ENCODE measurements at regions not wholly inside any gene's neighbourhood (a gene's known extent, or its start where the extent isn't known, plus 50 kb on each side); places are given as distances from the start of the nearest gene placed in this dataset.
"Not testable (repeated sequence)": the region's sequence is repeated elsewhere in the genome, so short reads cannot be mapped to it uniquely, and the experiment has no call there.

DNA sequence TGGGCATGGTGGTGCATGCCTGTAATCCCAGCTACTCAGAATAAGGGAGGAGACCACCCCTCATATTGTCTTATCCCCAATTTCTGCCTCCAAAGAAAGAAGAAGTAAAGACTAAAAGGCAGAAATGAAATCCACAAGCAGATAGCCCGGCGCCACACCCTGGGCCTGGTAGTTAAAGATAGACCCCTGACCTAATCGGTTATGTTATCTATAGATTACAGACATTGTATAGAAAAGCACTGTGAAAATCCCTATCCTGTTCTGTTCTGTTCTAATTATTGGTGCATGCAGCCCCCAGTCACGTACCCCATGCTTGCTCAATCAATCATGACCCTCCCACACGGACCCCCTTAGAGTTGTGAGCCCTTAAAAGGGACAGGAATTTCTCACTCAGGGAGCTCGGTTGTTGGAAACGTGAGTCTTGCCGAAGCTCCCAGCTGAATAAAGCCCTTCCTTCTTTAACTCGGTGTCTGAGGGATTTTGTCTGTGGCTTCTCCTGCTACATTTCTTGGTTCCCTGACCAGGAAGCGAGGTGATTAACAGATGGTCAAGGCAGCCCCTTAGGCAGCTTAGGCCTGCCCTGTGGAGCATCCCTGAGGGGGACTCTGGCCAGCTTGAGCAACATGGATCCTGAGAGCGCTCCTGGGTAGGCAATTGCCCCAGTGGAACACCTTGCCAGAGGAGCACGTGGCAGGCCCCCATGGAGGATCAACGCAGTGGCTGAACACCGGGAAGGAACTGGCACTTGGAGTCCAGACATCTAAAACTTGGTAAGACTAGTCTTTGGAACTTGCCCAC lies 188.7 kb upstream of the NDUFV2 start:
- DNase-seq, result not testable (repeated sequence)

DNA sequence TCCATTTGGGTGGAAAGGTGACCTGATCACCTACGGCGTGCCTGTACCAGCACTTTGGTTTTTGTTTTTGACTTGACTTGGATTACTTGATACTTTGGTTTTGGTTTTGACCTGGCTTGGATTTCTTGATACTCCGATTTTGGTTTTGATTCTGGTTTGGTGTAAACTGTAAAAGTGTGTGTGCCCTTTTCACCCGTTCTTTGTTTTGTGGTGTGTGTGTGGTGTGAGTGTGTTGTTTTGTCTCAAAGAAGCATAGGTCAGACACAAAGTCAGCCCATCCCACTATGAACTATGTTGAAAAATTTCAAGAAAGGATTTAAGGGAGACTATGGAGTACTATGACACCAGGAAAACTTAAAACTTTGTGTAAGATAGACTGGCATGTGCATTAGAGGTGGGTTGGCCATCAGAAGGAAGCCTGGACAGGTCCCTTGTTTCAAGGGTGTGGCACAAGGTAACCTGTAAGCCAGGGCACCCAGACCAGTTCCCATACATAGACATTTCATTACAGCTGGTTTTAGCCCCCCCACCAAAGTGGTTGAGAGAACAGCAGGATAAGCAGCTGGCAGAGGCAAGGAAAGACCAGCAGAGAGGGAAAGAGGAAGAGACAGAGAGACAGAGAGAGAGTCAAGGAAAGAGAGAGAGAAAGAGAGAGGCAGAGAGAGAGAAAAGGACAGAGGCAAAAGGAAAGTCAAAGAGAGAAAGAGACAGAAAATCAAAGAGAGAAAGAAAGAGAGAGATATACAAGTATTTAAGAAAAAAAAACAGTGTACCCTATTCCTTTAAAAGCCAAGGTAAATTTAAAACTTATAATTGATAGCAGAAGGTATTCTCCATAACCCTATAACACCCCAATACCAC lies 187.9 kb upstream of the NDUFV2 start:
- not testable (repeated sequence) for DNase-seq

DNA sequence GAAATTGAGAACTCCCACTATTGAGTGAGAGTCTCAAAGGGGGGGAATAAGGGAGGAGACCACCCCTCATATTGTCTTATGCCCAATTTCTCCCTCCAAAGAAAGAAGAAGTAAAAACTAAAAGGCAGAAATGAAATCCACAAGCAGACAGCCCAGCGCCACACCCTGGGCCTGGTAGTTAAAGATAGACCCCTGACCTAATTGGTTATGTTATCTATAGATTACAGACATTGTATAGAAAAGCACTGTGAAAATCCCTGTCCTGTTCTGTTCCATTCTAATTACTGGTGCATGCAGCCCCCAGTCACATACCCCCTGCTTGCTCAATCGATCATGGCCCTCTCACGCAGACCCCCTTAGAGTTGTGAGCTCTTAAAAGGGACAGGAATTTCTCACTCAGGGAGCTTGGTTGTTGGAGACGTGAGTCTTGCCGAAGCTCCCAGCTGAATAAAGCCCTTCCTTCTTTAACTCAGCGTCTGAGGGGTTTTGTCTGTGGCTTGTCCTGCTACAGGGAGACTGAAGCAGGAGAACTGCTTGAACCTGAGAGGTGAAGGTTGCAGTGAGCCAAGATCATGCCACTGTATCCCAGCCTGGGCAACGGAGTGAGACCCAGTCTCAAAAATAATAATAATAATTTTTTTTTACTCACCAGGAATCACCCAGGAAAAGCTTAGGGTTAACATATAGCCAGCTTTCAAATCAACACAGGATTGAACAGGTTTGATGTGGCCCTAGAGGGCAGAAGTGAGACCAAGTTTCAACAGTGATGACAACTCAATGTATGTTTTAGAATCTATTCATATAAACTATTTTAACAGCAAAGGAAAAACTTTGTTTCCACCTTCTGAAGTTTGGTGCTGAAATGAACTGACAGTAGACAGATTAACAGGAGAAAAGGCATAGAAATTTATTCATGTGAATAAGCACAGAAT lies 181.4 kb upstream of the NDUFV2 start:
- not testable (repeated sequence) for DNase-seq

DNA sequence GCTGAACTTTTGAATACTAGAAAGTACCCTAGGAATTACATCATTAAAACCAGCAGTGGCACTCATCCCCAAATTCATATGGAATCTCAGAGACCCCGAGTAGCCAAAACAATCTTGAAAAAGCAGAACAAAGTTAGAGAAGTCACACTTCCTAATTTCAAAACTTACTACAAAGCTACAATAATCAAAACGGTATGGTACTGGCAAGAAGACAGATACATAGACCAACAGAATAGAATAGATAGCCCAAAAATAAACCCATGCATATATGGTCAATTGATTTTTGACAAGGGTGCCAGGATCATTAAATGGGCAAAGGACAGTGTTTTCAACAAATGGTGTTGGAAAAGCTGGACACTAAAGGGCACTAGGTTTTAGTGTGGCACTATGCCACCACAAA lies 176.0 kb upstream of the NDUFV2 start:
- no peak for DNase-seq

DNA sequence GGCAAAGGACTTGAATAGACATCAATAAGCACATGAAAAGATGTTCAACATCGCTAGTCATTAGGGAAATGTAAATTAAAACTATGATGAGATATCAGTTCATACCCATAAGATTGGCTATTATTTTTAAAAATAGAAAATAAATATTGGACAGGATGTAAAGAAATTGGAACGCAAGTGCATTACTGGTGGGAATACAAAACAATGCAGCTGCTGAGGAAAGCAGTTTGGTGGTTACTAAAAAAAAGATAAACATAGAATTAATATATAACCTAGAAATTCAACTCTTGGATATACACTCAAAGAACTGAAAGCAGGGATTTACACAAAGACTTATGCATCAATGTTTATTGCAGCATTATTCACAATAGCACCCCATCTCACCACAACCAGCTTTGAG lies 174.5 kb upstream of the NDUFV2 start:
- DNase-seq, result no peak

DNA sequence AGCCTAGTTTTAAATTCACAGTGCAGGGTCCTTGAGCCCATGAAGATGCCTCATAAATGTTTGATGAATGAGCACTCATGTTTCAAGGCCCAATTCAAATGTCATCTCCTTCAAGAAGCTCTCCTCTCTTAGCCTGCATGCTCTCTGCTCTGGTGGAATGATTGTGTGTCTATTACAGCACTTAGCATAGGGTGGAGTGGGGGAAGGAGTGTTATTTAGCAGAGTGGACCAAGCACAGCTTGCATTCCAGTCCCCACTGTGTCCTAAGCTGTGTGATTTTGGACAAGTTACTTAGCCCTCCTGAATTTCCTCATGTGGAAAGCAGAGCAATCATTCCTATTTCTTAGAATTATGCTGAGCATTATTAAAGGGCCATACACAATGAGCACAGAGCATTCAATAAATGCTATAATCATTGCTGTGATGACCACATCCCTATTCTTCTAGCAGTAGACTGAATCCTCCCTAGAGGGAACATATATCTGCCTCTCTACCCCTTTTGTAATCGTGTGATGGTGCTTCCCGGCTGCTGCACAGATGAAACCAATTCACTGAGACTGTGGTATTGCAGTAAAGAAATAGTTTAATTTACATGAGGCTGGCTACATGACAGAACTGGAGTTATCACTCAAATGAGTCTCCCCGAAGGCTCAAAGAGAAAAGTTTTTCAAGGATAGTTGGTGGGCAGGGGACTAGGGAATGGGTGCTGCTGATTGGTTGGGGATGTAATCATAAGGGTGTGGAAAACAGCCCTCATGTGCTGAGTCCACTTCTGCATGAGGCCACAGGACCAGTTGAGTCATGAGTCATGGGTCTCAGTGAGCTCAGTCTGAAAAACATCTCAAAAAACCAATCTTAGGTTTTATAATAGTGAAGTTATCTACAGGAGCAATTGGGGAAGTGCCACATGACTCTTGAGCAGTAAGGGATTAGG lies 173.4 kb upstream of the NDUFV2 start:
- no peak for DNase-seq

DNA sequence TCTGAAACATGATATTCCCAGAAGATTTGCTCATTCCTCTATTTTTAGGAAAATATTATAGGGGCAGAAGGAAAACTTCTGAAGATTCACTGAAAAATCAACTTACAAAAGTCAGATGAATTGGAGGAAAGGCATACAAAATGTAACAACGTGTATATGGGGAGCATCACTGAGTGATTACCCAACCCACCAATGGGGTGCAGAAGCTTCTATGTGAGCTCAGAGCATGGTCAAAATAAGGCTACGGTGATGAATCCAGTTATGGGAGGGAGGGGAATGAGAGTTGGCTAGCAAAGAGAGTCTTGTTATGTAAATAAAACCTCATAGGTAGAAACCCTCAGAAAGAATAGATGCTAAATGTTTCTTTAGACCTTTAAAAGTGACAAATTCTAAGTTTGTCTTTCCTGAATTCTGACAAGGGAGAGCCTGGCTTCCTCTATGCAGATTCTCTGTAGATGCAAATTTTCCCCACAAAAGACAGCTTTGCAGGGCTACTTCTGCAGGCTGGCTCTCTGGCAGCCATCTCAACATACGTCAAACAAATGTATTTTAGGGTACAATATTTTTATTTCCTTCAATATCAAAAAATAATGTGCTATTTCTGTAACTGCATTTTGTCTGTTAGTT lies 171.4 kb upstream of the NDUFV2 start:
- DNase-seq, result no peak

DNA sequence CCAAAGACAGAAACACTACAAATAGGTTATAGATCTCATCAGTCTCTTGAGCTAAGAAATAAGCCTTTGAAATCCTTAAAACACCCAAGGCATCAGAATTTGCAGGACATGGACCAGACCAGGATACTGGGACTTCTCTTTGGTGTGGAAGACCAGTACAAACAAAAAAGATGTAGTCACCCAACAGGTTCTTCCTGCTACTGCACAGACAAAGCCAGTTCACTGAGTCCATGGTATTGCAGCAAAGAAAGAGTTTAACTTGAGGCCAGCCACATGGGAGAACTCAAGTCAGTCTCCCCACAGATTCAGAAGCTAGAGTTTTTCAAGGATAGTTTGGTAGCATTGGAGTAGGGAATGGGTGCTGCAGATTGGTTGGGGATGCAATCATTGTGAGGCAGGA lies 169.6 kb upstream of the NDUFV2 start:
- no peak for DNase-seq

DNA sequence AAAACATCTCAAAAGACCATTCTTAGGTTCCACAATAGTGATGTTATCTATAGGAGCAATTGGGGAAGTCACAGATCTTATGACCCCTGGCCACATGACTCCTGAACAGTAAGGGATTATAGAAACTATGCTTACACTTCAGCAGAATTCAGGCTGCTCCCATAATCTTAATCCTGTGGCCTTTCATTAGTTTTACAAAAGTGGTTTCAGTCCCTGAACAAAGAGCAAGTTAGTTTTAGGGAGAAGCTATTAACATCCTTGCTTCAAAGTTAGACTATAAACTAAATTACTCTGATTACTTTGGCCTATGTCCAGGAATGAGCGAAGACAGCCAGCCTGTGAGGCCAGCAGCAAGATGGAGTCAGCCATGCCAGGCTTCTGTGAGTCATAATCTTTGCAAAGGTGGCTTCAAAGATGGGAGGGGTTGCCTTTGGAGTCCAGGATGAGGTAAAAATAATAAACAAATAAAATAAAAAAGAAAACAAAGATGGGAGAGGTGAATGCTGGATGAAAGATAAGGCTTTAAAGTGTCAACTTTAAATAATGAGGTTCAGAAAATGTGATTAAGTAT lies 168.7 kb upstream of the NDUFV2 start:
- no peak for DNase-seq

DNA sequence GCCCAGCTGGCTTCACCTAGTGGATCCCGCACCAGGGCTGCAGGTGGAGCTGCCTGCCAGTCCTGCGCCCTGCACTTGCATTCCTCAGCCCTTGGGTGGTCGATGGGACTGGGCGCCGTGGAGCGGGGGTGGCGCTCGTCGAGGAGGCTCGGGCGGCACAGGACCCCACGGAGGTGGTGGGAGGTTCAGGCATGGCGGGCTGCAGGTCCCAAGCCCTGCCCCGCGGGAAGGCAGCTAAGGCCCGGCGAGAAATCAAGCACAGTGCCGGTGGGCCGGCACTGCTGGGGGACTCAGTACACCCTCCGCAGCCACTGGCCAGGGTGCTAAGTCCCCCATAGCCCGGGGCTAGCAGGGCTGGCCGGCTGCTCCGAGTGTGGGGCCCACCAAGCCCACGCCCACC lies 167.2 kb upstream of the NDUFV2 start:
- DNase-seq, result not testable (repeated sequence)

DNA sequence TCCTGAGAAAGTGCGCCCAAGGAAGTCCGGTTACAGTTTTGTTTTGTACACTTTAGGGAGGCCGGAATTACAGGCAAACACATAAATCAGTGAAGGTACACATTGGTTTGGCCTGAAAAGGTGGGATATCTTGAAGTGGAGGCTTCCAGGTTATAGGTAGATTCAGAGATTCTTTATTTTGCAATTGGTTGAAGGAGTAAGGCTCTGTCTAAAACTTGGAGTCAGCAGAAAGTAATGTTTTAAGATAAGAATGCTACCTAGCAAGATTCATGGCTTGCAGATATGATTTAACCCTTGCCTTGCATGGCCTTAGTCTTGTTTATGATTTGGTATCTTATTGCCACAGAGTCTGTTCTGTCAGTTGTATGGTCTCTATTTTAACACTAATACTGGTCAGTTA lies 165.9 kb upstream of the NDUFV2 start:
- no peak for DNase-seq

DNA sequence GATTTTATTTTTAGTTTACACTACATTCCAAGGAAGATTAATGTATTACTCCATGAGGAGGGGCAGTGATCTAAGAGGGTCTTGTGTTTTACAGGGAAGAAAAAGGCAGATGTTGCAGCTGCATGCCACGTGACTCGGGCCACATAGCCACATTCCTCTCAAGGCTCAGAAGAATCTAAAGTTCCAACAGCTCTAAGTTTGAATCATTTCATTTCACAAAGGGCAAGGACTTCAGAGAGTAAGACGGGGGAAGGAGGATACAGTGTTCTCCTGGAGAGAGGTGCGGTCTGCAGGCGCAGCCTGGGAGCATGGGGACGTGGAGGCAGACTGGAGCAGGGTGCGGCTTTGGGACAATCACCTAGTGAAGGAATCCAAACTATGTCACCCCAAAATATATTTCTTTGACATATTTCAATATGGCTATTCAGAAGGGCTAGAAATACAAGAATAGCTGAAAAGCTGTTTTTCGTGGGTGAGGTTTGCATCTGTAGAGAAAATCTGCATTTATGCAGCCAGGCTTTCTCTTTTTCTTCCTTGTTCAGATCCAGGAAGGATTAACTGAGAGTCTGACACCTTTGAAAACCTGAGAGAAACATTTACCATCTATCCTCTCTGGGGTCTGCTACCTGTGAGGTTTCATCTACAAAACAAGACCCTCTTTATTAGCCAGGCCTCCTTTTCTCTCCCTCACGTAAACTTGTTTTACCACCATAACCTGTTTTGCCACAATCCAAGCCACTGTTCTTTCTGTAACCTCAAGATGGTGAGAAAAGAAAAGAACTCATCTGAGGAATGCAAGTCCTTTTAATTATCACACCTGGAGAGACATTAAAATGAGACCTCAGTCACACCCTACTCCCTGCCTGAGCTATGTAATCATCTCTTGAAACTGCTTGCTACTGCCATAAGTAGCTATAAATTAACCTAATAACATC lies 165.1 kb upstream of the NDUFV2 start:
- DNase-seq, result no peak

DNA sequence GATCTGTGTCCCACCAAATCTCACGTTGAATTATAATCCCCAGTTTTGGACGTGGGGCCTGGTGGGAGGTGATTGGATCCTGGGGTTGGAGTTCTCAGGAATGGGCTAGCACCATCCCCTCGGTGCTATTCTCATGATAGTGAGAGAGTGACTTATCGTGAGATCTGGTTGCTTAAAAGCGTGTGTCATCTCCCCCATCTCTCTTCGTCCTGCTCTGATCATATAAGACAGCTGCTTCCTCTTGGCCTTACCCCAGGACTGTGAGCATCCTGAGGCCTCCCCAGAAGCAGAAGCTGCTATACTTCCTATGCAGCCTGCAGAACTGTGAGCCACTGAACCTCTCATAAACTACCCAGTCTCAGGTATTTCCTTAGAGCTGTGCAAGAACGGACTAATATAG lies 163.7 kb upstream of the NDUFV2 start:
- DNase-seq, result no peak

DNA sequence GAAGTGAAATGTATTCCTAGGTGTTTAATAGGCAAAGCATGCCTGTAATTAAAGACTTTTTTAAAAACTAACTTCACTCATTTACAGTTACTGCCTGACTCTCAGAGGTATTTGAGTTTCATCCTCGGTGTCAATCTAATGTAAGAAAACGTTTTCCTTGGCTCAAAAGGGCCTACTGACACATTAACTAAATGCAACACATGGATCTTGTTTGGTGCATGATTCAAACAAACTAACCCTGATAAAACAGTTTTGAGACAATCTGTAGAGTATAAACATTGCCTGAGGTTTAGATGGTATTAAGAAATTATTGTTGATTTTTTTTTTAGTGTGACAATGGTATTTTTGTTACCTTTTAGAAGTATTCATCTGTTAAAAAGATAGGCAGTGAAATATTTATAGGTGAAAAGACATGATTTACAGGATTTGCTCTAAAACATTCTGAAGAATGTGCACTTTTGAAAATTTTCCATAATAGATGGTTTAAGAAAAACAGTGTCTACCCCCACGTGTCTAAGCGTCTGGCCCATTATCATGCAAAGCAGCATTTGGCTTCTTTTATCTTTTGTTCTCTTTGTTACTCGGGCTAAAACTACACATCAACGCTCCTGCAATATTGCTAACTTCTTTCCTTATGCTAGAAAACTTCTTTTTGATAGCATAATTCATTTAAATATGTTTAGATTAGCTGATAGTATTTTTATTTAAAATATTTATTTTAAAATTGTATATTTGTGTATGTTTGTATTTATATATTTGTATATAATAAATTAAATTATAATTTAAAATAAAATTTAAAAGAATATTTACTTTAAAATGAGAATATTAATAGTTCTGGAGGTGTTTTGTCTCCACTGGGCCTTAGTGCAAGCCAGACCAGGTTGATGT lies 160.2 kb upstream of the NDUFV2 start:
- no peak for DNase-seq

DNA sequence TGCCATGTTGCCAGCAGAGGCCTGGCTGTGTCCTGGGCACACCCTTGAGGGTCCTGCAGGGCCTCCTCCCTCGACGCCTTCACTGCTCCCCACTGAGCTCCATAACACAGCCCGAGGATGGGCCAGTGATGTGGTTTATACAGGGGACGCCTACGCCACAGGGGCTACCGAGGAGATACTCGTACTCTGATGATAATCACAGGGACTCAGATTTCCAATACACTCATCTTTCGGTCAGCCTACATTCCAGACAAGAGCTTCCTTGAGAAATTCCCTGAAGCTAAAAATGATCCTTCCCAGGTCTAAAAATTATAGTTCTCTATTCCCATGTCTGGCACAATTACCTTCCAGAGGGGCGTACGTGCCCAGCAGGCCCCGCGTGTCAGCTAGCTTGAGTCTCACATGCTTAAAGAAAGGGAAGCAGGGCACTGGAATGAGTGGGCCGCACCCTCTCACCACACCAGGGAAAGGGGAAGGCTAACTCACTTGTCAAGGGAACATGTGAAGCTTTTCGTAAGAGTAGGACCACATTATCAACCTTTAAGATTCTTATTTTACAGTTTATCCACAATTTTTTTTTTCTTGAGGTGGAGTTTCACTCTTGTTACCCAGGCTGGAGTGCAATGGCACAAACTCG lies 159.5 kb upstream of the NDUFV2 start:
- DNase-seq, result no peak

DNA sequence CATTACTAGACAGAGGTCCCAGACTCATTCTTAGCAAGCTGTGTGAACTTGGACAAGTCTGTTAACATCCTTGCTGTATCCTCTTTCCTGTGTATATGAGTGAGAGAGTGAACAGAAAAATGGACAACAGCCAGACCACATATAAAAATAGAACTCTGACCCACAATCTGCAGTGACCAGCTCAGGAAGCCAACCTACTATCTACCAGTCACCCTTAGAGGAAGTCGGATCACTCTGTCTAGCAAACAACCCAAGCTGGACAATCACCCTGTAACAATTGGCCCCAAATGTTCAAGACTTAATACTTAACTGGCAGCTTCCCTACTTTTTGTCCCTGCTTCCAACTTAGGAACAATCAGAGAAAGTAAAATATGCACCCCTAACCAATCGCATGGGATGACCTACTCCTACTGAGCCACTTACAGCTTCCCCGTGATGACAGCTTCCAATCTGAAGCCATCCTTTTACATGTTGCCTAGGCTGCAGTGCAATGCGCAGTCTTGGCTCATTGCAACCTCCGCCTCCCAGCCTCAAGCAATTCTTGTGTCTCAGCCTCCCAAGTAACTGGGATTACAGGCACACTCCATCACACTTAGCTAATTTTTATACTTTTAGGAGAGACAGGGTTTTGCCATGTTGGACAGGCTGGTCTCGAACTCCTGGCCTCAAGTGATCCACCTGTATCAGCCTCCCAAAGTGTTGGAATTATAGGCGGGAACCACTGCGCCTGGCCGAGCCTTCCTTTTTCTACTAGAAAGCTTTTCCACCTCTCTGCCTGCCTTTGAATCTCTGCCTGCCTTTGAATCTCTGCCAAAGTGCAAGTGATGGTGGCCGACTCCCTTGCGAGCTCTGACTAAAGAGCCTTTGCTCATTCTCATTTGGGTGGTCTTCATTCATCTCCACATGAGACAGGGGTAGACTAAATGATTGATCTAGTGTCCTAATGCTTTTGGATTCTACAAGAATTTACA lies 158.3 kb upstream of the NDUFV2 start:
- no peak for DNase-seq

DNA sequence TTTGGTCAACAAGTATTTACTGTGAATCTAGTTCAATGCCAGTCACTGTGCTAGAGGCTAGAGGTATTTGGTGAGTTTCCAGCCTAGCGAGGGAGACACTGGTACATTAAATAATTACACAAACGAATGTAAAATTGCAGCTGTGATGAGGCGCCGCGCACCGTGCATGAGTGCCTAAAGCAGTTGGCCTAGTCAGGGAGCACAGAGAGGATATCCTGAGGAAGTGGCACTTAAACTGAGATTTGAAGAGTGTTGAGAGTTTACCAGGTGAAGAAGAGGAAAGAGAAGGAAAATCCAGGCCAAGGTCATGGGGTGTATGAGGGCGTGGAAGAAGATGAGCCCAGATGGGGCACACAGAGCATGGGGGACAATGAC lies 157.6 kb upstream of the NDUFV2 start:
- no peak for DNase-seq
